Activated T-cell treated with anti-CD3 and anti-CD28 coated beads for 1 hour (primary cell): ENCODE measurements at regions not wholly inside any gene's neighbourhood (a gene's known extent, or its start where the extent isn't known, plus 50 kb on each side); places are given as distances from the start of the nearest gene placed in this dataset.
"Not testable (repeated sequence)": the region's sequence is repeated elsewhere in the genome, so short reads cannot be mapped to it uniquely, and the experiment has no call there.

Source experiments
- DNase-seq: peaks from one replicate; pipeline ENCODE4 v3.0.0-alpha.2; 2020; ENCODE audit warnings: low read depth

DNA sequence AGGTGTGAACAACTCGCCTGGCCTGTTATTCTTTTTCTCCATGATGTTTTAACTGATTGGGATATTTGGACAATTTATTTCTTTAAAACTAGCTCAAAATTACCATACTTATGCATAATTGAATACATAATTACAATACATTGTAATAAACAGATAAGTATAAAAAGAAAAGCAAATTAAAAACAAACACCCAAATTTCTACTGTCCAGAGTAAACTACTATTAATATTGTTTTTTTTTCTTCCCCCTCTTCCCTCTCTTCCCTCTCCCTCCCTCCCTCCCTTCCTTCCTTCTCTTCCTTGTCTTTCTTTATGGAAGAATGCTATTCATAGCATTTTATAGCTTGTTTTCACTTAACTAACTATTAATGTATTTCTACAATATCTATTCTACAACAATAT is 117.7 kb upstream of the IVNS1ABP start:
- no peak for DNase-seq

DNA sequence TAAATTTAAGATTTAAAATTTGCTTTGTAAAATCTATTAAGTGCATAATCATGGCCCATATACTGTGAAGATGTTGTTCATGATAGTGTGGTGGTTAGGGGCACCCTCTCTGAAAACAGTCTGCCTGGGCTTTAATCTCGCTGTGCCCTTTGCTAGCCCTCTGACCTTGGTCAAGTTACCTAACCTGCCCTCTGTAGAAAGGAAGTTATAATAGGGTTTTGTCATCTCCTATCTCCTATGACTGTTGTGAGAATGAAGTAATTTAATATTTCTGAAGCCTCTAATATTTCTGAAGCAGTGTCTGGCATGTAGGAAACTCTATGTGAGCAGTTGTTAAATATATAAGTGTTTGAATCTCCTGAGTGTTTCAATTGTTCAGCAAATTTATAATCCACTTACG is 116.6 kb upstream of the IVNS1ABP start:
- DNase-seq: no peak

DNA sequence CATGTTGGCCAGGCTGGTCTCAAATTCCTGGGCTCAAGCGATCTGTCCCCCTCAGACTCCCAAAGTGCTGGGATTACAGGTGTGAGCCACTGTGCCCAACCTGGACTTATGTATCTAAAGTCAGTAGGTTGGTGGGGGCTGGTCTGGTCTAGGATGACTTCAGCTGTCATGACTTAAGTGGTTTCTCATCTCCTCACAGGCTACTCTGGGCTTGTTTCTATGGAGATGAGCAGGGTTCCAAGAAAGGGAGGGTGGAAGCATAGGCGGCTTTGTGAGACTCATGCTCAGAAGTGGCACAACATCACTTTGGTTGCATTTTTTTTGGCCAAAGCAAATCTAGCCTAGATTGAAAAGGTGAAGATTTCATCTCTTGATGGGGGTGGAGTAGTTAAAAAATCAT is 115.9 kb upstream of the IVNS1ABP start:
- DNase-seq: no peak

- DNase-seq: no peak
Observed at GRCh38 chr1:185431612-185432011, 114.6 kb upstream of the IVNS1ABP start.

DNA sequence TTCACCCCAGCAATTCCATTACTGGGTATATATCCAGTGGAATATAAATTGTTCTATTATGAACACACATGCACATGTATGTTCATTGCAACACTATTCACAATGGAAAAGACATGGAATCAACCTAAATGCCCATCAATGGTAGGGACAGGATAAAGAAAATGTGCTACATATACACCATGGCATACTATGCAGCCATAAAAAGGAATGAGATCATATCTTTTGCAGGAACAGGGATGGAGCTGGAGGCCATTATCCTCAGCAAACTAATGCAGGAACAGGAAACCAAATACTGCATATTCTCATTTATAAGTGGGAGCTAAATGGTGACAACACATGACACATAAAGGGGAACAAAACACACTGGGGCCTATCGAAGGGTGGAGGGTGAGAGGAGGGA is 112.6 kb upstream of the IVNS1ABP start:
- DNase-seq: not testable (repeated sequence)

DNA sequence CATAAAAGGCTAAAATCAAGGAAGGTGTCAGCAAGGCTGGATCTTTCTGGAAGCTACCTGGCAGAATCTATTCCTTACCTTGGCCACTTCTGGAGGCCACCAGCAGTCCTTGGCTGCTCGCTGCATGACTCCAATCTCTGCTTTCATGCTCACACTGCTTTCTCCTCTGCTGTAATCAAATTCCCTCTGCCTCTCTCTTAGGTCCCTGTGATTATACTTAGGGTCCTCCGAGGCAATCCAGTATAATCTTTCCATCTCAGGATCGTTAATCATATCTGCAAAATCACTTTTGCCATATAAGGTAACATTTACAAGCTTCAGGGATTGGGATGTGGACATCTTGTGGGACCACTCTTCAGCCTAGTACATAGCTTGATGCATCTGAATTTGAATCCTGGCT is 110.7 kb upstream of the IVNS1ABP start:
- DNase-seq: no peak

- DNase-seq: no peak
Observed at GRCh38 chr1:185427264-185427663, 110.2 kb upstream of the IVNS1ABP start.

- no peak for DNase-seq
Observed at GRCh38 chr1:185426848-185427247, 109.8 kb upstream of the IVNS1ABP start.

DNA sequence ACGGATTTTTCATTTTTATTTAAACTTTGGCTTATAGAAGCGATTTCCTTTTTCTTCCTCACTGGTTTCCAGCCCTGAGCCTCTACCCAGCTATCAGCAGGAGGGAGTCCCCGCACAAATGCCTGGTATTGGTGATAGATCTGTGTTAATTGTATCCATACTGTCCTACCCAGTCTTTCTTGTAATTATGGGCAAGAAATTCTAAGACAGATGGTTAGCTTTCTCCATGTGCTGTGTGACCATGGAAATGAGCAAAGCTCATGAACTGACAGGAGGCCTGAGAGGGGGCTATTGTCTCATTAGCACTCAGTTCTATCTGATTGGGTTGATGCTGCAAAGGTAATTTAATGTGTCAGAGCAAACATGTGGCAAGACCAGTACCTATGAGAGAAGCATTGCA is 108.1 kb upstream of the IVNS1ABP start:
- DNase-seq: no peak

DNA sequence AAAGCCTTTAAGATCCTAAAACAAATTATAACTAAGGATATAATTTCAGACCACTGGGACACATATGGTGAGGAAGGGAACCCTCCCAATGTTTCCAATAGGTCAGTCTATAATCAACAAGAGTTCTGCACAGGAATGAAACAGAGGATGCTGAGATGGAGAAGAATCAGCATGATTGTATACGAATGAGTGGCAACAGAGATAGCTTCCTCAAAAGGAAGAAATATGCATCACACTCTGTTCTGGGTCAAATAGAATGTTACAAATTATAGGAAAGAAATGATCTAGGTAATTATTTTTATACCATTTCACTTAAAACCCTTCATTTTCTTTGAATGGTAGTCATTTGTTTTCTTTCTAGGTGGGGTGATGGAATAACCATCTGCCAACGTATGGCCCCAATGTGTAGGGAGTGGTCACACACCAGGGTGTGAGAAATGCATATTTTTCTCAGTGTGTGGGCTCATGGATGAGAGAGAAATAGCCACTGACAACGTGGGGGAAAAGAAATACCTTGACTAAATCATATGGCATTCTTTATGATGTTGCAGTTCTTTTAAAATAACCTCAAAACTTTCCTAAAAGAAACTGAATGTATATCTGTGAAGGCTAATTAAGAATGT is 104.6 kb upstream of the IVNS1ABP start:
- DNase-seq: no peak

DNA sequence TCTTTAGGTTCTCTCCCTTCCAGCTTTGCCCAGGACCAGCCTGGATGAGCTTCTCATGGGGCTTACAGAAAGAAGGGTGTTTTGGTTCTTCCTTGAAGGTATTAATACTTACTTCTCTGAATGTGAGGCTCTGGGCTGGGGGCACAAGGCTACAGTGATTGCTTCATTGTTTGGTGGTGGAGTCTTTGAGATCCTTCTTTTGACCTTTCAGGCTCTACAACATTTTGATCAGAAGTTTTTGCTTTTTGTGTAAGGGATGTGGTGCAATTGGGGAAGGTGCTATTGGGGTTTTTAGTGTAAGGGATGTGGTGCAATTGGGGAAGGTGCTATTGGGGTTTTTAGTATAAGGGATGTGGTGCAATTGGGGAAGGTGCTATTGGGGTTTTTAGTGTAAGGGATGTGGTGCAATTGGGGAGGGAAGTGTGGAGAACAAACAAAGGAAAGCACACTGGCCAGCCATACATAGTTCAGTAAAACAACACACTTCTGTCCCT is 103.6 kb upstream of the IVNS1ABP start:
- no peak for DNase-seq

DNA sequence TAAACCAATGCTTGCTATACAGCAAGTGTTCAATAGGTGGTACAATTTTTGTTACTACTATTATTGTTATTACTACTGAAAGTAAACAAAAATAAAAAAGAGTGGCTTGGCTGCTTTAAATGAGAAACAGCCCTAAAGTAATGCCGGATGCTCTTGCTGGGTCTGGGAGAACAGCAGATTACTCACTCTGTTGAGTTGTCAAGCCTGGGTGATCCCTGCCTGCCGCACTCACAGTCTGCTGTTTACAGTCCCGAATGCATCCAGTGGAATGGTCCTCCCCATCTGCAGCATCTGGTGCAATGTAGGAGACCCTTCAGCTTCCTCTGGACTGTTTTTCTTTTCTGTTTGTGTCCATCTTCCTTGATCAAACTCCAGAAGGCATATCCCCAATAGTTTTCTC is 102.7 kb upstream of the IVNS1ABP start:
- no peak for DNase-seq

DNA sequence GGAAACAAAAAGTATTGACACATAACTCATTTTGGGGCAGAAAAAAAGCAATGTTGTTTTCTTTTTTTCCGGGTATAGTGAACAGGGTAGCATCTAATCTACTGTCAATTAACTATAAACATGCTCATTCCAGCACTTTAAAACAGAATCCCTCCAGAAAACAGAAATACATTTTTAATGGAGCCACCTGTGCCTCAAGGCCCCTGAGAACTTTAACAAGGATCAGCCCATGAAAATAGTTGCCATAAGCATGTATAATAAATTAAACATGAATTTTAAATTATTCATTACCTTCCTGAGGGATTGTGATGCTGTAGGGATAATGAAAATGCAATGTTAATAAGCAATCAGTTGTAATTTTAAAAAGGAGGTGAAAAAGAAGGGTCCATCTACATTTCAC is 101.4 kb upstream of the IVNS1ABP start:
- no peak for DNase-seq

GRCh38 chr1:185412385-185413087 is 95.5 kb upstream of the IVNS1ABP start:
- DNase-seq: no peak

DNA sequence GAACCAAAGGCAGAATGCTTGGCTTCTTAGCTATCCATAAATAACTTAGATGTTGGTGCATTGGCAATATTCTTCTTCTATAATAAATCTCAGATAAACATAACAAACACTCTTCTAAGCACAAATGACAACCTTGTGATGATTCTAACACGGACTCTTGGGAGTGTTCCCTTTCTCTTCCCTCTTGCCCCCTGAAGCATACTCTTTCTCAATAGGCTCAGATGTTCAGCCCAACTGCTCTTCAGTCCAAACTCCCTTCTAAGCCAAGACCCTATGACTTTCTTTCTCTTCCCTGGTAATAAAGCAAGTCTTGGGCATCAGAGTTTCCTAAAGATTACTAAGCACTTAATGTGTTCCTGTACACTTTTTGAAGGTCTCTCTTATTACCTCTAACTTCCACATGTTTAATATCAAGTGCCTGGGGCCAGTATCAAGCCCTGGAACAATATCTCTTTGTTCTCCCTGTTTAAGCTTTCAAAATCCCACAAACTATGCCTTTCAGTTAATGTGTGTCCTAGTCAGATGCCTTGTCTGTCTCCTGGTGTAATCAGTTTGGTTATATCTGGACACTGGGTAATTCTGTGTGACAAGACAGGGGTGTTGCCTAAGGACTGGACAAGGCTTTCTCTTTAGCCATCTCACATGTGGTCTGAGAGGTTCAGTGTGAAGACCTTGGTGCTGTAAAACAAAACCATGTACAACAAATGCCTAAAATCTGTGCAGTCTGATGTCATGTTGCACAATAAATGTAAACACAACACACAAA is 92.9 kb upstream of the IVNS1ABP start:
- no peak for DNase-seq

- no peak for DNase-seq
Observed at GRCh38 chr1:185409345-185409744, 92.3 kb upstream of the IVNS1ABP start.

GRCh38 chr1:185408700-185409270 is 91.7 kb upstream of the IVNS1ABP start:
- DNase-seq: no peak

DNA sequence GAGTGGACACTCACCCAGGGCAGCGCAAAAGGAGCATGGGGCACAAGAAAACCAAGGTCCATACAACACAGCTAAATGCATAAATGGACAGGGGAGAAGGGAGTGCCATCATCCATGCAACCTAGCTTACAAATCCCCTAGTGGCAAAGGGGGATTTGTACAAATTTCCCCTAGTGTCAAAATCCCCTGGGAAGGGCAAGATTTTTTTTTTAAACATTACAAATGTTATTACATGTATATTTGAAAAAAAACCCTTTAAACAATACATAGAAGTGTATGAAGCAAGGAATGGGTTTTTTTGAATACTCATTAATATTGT is 89.6 kb upstream of the IVNS1ABP start:
- no peak for DNase-seq

DNA sequence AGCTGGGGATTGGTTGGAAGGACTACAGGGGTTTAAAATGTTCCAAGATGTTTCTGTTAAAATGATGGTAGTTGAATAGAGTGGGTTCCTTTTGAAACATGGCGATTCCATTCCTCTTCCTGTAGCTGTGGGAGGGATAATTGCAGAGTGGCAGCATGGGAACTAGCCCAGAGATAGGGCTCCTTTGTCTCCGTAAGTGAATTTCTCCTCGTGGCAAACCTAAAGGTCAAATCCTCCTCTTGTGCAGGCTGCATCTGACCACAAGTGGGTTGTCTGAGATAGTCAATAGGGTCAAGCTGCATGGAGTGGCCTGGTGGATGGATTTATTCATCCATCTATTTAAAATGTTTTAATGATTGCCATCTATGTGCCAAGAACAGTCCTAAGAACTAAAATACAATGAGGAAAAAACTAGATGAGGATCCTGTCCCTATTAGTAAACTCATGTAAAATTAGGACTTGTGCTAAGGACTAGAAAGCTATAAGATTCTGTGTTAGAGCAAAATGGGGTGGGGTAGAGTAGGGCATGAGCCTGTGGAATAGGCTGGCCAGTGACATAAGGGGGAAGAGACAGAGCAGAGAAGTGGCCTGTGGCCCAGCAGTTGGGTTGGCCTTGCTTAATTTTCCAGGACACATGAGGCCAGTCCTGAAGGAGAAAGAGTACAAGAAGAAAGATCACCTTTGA is 89.1 kb upstream of the IVNS1ABP start:
- DNase-seq: no peak

GRCh38 chr1:185404907-185405568 is 88.0 kb upstream of the IVNS1ABP start:
- DNase-seq: no peak

- no peak for DNase-seq
Observed at GRCh38 chr1:185404291-185404690, 87.2 kb upstream of the IVNS1ABP start.

DNA sequence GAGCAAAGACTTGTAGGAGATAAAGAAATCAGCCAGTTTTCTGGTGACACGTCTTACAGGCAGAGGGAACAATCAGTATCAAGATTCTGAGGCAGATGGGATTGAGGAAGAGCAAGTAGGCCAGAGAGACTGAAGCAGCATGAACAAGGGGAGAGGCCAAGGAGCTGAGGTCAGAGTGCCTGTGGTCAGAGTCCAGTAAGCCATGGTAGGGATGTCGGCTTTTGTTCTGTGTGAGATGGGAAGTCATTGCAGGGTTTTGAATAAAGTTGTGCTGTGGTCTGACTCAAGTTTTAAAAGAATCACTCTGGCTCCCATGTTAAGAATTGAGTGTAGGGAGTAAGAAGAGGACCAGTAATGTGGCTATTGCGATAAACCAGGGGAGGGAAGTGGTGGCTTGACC is 85.9 kb upstream of the IVNS1ABP start:
- no peak for DNase-seq
